Stomach (tissue), 8 donors: ENCODE measurements at regions not wholly inside any gene's neighbourhood (a gene's known extent, or its start where the extent isn't known, plus 50 kb on each side); places are given as distances from the start of the nearest gene placed in this dataset.

ENCODE experiments used
- DNase-seq, 2 donors: peaks; one replicate each; pipeline versions ENCODE4 v3.0.0 to v3.0.0-alpha.2; 2013 to 2019
- H3K27ac ChIP-seq, 5 donors: fragments of 200-600 bp in 4 of 5; sonication (generic) in 4 of 5; one replicate each; pipeline ENCODE4 v1.5.1; 2013 to 2019; ENCODE audit warnings: mild to moderate bottlenecking in 1 of 5, moderate library complexity in 1 of 5
- H3K27me3 ChIP-seq, 3 donors: fragments of 200-600 bp; sonication (generic); one replicate each; pipeline ENCODE4 v1.5.1; 2017 to 2019; ENCODE audit warnings: mixed run types in 1 of 3
- H3K36me3 ChIP-seq, 4 donors: fragments of 200-600 bp; sonication (generic); 1 replicate in 3 of 4; 2 replicates in 1 of 4; pipeline ENCODE4 v1.5.1; 2016 to 2019
- H3K4me1 ChIP-seq, 4 donors: fragments of 200-600 bp; sonication (generic); one replicate each; pipeline ENCODE4 v1.5.1; 2016 to 2019
- H3K4me3 ChIP-seq, 4 donors: fragments of 200-600 bp; sonication (generic) in 3 of 4; one replicate each; pipeline ENCODE4 v1.5.1; 2016 to 2019; ENCODE audit warnings: mild to moderate bottlenecking in 1 of 4
- H3K9me3 ChIP-seq, 4 donors: fragments of 200-600 bp; sonication (generic); one replicate each; pipeline ENCODE4 v1.5.1; 2016 to 2019
- CTCF ChIP-seq, 7 experiments: fragments of 450-650 bp in 4 of 7; fragments of 200-600 bp in 3 of 7; sonication (generic) in 3 of 7; IDR thresholded peaks; one replicate each; pipeline ENCODE4 v1.5.1; 2016 to 2019; ENCODE audit warnings: antibody characterized with exemption in 7 of 7, control low read depth in 2 of 7, mild to moderate bottlenecking in 1 of 7
- EP300 ChIP-seq: sonication (generic); formaldehyde crosslinking; IDR thresholded peaks from one replicate; pipeline ENCODE4 v1.6.1; 2017; ENCODE audit warnings: antibody characterized with exemption
- POLR2A ChIP-seq, 4 donors: fragments of 450-650 bp; IDR thresholded peaks; one replicate each; pipeline ENCODE4 v1.6.1; 2016; ENCODE audit warnings: antibody characterized with exemption in 4 of 4, control low read depth in 2 of 4, mild to moderate bottlenecking in 1 of 4, moderate library complexity in 1 of 4
- POLR2AphosphoS5 ChIP-seq, 3 donors: sonication (generic); formaldehyde crosslinking; IDR thresholded peaks; one replicate each; pipeline ENCODE4 v1.6.1; 2016; ENCODE audit warnings: antibody characterized with exemption in 3 of 3
- WGBS, 5 donors: extraction: QIAGEN DNeasy Blood & Tissue Kit in 3 of 5; methylation state at CpG; one replicate each; pipeline versions ENCODE4 v1.1.5 to v1.1.7; 2013 to 2018; 5-methylcytosine and 5-hydroxymethylcytosine counted together
- intact Hi-C: fragments of 100-400 bp; cut with DNase I; formaldehyde crosslinking; loops from one replicate; pipeline ENCODE4 v1.15.1; 2023; ENCODE audit warnings: low total_unique reads
- donor health status: healthy with polysubstance abuse.
- donor health status: Bipolar disorder and iron deficiency.
- donor health status: healthy.

- Histone ChIP-seq H3K9me3 (no peaks in the 10 kb centered on the region), H3K36me3 (no peaks in the 10 kb centered on the region), H3K4me1 (peaks cover 0 to 13% (median 8%) of the 10 kb centered on the region in 4 donors), H3K4me3 (no peak overlapping the region), H3K27ac (no peak overlapping the region), H3K27me3 (no peaks in the 10 kb centered on the region)
- DNase-seq, result no peak
- no peak for TF ChIP-seq EP300
- no peak for TF ChIP-seq CTCF (IDR thresholded peaks at IDR 0.05)
- no peak for TF ChIP-seq POLR2AphosphoS5 (IDR thresholded peaks at IDR 0.05)
- TF ChIP-seq POLR2A (IDR thresholded peaks at IDR 0.05), result no peak
- 80 to 95% (median 84%) methylated on average over 5 of the region's 5 CpGs for WGBS, 5 donors
- intact Hi-C loops, result no loop called here
Measured at GRCh38 chr5:152329761-152330283, 75.3 kb downstream of the NMUR2 start.

DNA sequence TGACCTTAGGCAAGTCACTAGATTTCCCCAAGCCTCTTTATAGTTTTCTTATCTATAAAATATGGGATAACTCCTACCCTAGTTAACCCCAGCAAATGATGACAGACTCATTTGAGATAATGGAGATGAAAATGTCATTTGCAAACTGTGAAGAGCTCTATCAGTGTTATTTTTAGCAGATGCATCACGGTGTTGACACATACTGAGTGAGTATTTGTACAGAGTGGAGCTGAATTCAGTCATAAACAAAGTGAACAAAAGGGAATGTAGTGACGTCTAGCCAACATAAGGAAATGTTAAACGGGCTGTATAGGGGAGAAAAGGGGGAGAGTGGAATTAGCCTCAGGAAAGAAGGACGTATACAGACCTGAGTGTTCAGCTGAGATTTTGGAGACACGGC is 75.9 kb downstream of the NMUR2 start:
- H3K4me1 ChIP-seq, result peaks cover 0 to 13% (median 8%) of the 10 kb centered on the region in 4 donors
- H3K4me3 ChIP-seq, result no peak overlapping the region
- no peak overlapping the region for H3K27ac ChIP-seq
- intact Hi-C loops, result no loop called here
- no peak for DNase-seq
- TF ChIP-seq CTCF (IDR thresholded peaks at IDR 0.05), result no peak
- no peaks in the 10 kb centered on the region for H3K27me3 ChIP-seq
- no peaks in the 10 kb centered on the region for H3K36me3 ChIP-seq
- H3K9me3 ChIP-seq, result peaks cover 0 to 5% (median 0%) of the 10 kb centered on the region in 4 donors
- 43 to 64% (median 58%) methylated on average over 5 of the region's 5 CpGs for WGBS, 5 donors

DNA sequence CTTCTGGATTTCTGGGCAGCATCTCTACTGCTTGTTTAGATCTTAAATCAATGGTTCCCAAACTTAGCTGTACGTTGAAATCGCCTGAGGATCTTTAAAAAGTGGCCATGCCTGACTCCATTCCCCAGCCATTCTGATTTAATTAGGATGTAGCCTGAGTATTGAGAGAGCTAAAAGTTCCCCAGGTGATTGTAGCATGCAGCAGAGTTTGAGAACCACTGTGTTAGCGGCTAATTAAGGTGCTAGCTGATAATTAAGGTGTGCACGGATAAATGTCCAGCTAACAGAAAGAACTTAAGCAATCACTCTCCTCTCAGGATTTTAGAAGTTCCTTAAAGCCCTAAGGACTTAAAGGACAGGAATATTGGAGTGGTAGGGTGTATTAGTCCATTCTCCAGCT is 89.1 kb downstream of the NMUR2 start:
- H3K4me1 ChIP-seq, result peaks cover 8 to 18% (median 15%) of the 10 kb centered on the region in 4 donors
- TF ChIP-seq POLR2A (IDR thresholded peaks at IDR 0.05) (no peak), EP300 (no peak), POLR2AphosphoS5 (IDR thresholded peaks at IDR 0.05) (no peak), CTCF (IDR thresholded peaks at IDR 0.05) (no peak)
- no peak overlapping the region for H3K4me3 ChIP-seq
- intact Hi-C loops, result no loop called here
- WGBS, 5 donors, result 83 to 94% (median 88%) methylated on average over 4 of the region's 4 CpGs
- no peak overlapping the region for H3K27ac ChIP-seq
- no peaks in the 10 kb centered on the region for H3K27me3 ChIP-seq
- no peaks in the 10 kb centered on the region for H3K36me3 ChIP-seq
- H3K9me3 ChIP-seq, result no peaks in the 10 kb centered on the region
- no peak for DNase-seq

DNA sequence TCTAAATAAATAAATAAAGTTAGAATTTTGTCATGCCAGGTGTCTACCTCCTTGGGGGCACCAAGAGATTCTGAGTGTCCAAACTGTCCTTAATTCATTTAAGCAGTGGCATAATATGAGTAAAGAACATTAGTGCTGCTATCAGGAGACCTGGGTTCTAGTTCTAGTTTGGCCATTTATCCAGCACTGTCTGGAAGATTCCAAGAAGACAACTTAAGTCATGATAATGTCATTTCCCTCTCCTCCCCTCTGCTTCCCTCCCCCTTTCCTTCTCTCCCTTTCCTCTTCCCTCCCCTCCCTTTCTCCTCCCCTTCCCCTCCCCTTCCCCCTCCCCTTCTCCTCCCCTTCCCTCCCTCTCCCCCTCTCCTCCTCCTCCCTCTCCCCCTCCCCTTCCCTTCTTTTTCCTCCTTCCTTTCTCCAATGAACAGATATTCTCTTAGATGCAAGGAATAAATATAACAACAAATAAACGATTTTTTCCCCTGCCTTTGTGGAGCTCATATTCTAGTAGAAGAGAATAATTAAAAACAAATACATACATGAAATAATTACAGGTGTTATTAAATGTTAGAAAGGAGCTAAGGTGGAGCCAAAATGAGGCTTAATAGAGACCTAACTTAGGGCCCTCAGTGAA is 90.8 kb downstream of the NMUR2 start:
- peaks cover 8 to 18% (median 15%) of the 10 kb centered on the region in 4 donors for H3K4me1 ChIP-seq
- H3K36me3 ChIP-seq, result no peaks in the 10 kb centered on the region
- H3K27ac ChIP-seq, result no peak overlapping the region
- 57 to 76% (median 73%) methylated on average over 1 of the region's 1 CpG for WGBS, 5 donors
- H3K9me3 ChIP-seq, result no peaks in the 10 kb centered on the region
- H3K27me3 ChIP-seq, result no peaks in the 10 kb centered on the region
- H3K4me3 ChIP-seq, result no peak overlapping the region
- DNase-seq, result no peak
- intact Hi-C loops, result no loop called here
- no peak for TF ChIP-seq POLR2A (IDR thresholded peaks at IDR 0.05)
- TF ChIP-seq CTCF (IDR thresholded peaks at IDR 0.05), result no peak
- TF ChIP-seq EP300, result no peak
- TF ChIP-seq POLR2AphosphoS5 (IDR thresholded peaks at IDR 0.05), result no peak
